22Rv1 (cell line): ENCODE measurements at regions not wholly inside any gene's neighbourhood (a gene's known extent, or its start where the extent isn't known, plus 50 kb on each side); places are given as distances from the start of the nearest gene placed in this dataset.

Source experiments
- ZFX ChIP-seq: fragments of 450-650 bp; IDR thresholded peaks from 2 replicates; pipeline ENCODE4 v1.6.1; 2017; ENCODE audit warnings: antibody characterized with exemption, borderline replicate concordance
- TF ChIP-seq, protein P1 (sequence below): fragments of 450-650 bp; IDR thresholded peaks from 2 replicates; pipeline ENCODE4 v1.5.1; 2017; ENCODE audit warnings: mild to moderate bottlenecking

DNA sequence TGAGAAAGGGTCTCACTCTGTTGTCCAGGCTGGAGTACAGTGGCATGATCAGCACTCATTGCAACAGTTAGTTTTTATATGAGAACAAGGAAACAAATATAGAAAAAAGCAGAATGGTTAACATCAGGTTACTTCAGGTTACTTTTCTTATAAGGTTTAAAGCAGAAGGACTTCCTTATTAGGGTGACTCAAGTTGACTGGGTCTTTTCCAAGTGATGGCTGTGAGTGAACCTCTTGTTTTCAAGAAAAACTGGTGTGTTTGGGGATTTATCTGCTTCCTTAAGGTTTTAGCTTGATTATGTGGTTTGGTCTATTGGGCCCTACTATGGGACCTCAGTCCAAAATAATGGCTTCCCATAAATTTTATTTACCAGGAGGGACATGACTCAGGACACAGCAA lies 99.2 kb downstream of the ARRDC3 start:
- TF ChIP-seq, protein P1, sequence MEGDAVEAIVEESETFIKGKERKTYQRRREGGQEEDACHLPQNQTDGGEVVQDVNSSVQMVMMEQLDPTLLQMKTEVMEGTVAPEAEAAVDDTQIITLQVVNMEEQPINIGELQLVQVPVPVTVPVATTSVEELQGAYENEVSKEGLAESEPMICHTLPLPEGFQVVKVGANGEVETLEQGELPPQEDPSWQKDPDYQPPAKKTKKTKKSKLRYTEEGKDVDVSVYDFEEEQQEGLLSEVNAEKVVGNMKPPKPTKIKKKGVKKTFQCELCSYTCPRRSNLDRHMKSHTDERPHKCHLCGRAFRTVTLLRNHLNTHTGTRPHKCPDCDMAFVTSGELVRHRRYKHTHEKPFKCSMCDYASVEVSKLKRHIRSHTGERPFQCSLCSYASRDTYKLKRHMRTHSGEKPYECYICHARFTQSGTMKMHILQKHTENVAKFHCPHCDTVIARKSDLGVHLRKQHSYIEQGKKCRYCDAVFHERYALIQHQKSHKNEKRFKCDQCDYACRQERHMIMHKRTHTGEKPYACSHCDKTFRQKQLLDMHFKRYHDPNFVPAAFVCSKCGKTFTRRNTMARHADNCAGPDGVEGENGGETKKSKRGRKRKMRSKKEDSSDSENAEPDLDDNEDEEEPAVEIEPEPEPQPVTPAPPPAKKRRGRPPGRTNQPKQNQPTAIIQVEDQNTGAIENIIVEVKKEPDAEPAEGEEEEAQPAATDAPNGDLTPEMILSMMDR: no peak
- TF ChIP-seq ZFX: no peak
